Neural cell (in vitro differentiated cells): ENCODE measurements at regions not wholly inside any gene's neighbourhood (a gene's known extent, or its start where the extent isn't known, plus 50 kb on each side); places are given as distances from the start of the nearest gene placed in this dataset.

Source experiments
- H2AFZ ChIP-seq: fragments of 200-600, 300-800 bp; sonication (generic), shearing (Covaris generic); 2 replicates; pipeline ENCODE4 v1.6.0; 2014; ENCODE audit warnings: low read depth, mild to moderate bottlenecking, antibody characterized with exemption, low read length, moderate library complexity
- H3F3A ChIP-seq: fragments of 200-600 bp; shearing (Covaris generic); 2 replicates; pipeline ENCODE4 v1.6.1; 2016; ENCODE audit warnings: mild to moderate bottlenecking, moderate library complexity, mixed read lengths, antibody characterized with exemption, low read length; ENCODE audit not compliant: insufficient read depth, poor library complexity, severe bottlenecking
- H3K27ac ChIP-seq: fragments of 200-600, 300-800 bp; sonication (generic), shearing (Covaris generic); 2 replicates; pipeline ENCODE4 v1.5.1; 2014; ENCODE audit warnings: mild to moderate bottlenecking, low read length, moderate library complexity
- H3K27me3 ChIP-seq: fragments of 300-800, 200-600 bp; sonication (generic), shearing (Covaris generic); 2 replicates; pipeline ENCODE4 v1.6.0; 2014; ENCODE audit warnings: mild to moderate bottlenecking, low read depth, low read length, moderate library complexity; ENCODE audit not compliant: insufficient read depth
- H3K36me3 ChIP-seq: fragments of 300-800, 200-600 bp; sonication (generic), shearing (Covaris generic); 2 replicates; pipeline ENCODE4 v1.5.1; 2014; ENCODE audit warnings: mild to moderate bottlenecking, antibody characterized with exemption, low read length, moderate library complexity; ENCODE audit not compliant: insufficient read depth
- H3K4me2 ChIP-seq: fragments of 300-800, 200-600 bp; sonication (generic), shearing (Covaris generic); 2 replicates; pipeline ENCODE4 v1.6.0; 2014; ENCODE audit warnings: mild to moderate bottlenecking, low read length
- H3K4me3 ChIP-seq: fragments of 300-800, 200-600 bp; sonication (generic), shearing (Covaris generic); 2 replicates; pipeline ENCODE4 v1.5.1; 2014; ENCODE audit warnings: mild to moderate bottlenecking, low read length, moderate library complexity
- H3K79me2 ChIP-seq: fragments of 200-600 bp; shearing (Covaris generic); replicated peaks from 2 replicates; pipeline ENCODE4 v1.6.0; 2014; ENCODE audit warnings: mild to moderate bottlenecking, low read length, moderate library complexity; ENCODE audit not compliant: insufficient read depth
- H3K9ac ChIP-seq: fragments of 300-800, 200-600 bp; sonication (generic), shearing (Covaris generic); 2 replicates; pipeline ENCODE4 v1.6.1; 2016; ENCODE audit warnings: mild to moderate bottlenecking, low read length, mixed read lengths
- H3K9me2 ChIP-seq: fragments of 200-600 bp; shearing (Covaris generic); 2 replicates; pipeline ENCODE4 v1.6.1; 2016; ENCODE audit warnings: mild to moderate bottlenecking, low read length, mixed read lengths; ENCODE audit not compliant: insufficient read depth
- H3K9me3 ChIP-seq: fragments of 200-600, 300-800 bp; sonication (generic), shearing (Covaris generic); 2 replicates; pipeline ENCODE4 v1.6.1; 2016; ENCODE audit warnings: mild to moderate bottlenecking, mixed run types, low read length, moderate library complexity, mixed read lengths
- H4K20me1 ChIP-seq: fragments of 200-600 bp; shearing (Covaris generic); 2 replicates; pipeline ENCODE4 v1.6.1; 2016; ENCODE audit warnings: mild to moderate bottlenecking, mixed run types; ENCODE audit not compliant: insufficient read depth
- CTCF ChIP-seq: fragments of 450-650 bp; IDR thresholded peaks from 2 replicates; pipeline ENCODE4 v1.5.1; 2014; ENCODE audit warnings: antibody characterized with exemption, mild to moderate bottlenecking, moderate library complexity; ENCODE audit not compliant: poor library complexity, severe bottlenecking
- EP300 ChIP-seq: fragments of 450-650 bp; conservative IDR thresholded peaks from 2 replicates; pipeline ENCODE4 v1.6.1; 2014; ENCODE audit warnings: antibody characterized with exemption, mild to moderate bottlenecking, moderate library complexity; ENCODE audit not compliant: poor library complexity, severe bottlenecking
- EZH2 ChIP-seq: fragments of 200-600, 300-800 bp; shearing (Covaris generic), sonication (generic); IDR thresholded peaks from 2 replicates; pipeline ENCODE4 v1.6.1; 2014; ENCODE audit warnings: antibody characterized with exemption, low read length, borderline replicate concordance, mild to moderate bottlenecking; ENCODE audit not compliant: insufficient read depth, poor library complexity, severe bottlenecking
- MXI1 ChIP-seq: fragments of 450-650 bp; conservative IDR thresholded peaks from 2 replicates; pipeline ENCODE4 v1.6.1; 2014; ENCODE audit warnings: antibody characterized with exemption, mild to moderate bottlenecking; ENCODE audit not compliant: poor library complexity, severe bottlenecking
- POLR2AphosphoS5 ChIP-seq: IDR thresholded peaks from 2 replicates; pipeline ENCODE4 v1.6.1; 2012
- RAD21 ChIP-seq: fragments of 450-650 bp; conservative IDR thresholded peaks from 2 replicates; pipeline ENCODE4 v1.6.1; 2014; ENCODE audit warnings: antibody characterized with exemption, mild to moderate bottlenecking, moderate library complexity
- REST ChIP-seq: IDR thresholded peaks from 2 replicates; pipeline ENCODE4 v1.6.1; 2012; ENCODE audit warnings: borderline replicate concordance
- SMC3 ChIP-seq: fragments of 450-650 bp; conservative IDR thresholded peaks from 2 replicates; pipeline ENCODE4 v1.6.1; 2014; ENCODE audit warnings: antibody characterized with exemption, mild to moderate bottlenecking, moderate library complexity; ENCODE audit not compliant: poor library complexity
- TAF1 ChIP-seq: IDR thresholded peaks from 2 replicates; pipeline ENCODE4 v1.6.1; 2012; ENCODE audit warnings: low read depth

- H3K27me3 ChIP-seq, result no peaks in the 10 kb centered on the region
- no peak overlapping the region for H2AFZ ChIP-seq
- H4K20me1 ChIP-seq, result no peaks in the 10 kb centered on the region
- no peak overlapping the region for H3K4me3 ChIP-seq
- no peaks in the 10 kb centered on the region for H3K9me2 ChIP-seq
- H3K4me2 ChIP-seq, result no peak overlapping the region
- H3F3A ChIP-seq, result no peaks in the 10 kb centered on the region
- no peak overlapping the region for H3K27ac ChIP-seq
- no peaks in the 10 kb centered on the region for H3K36me3 ChIP-seq
- H3K9ac ChIP-seq, result no peak overlapping the region
- H3K79me2 ChIP-seq, result no peaks in the 10 kb centered on the region
- no peaks in the 10 kb centered on the region for H3K9me3 ChIP-seq
- TF ChIP-seq CTCF (no peak), MXI1 (no peak), POLR2AphosphoS5 (no peak), RAD21 (no peak), TAF1 (no peak), SMC3 (no peak)
These were observed 222.9 kb downstream of the KIF20B start for GRCh38 chr10:89924261-89924660.

GRCh38 chr10:89926736-89927135, 225.3 kb downstream of the KIF20B start:
- H3K9me2 ChIP-seq, result no peaks in the 10 kb centered on the region
- H2AFZ ChIP-seq, result no peak overlapping the region
- H3K9me3 ChIP-seq, result no peaks in the 10 kb centered on the region
- no peak overlapping the region for H3K9ac ChIP-seq
- no peaks in the 10 kb centered on the region for H3F3A ChIP-seq
- H4K20me1 ChIP-seq, result no peaks in the 10 kb centered on the region
- H3K4me3 ChIP-seq, result no peak overlapping the region
- no peaks in the 10 kb centered on the region for H3K79me2 ChIP-seq
- no peaks in the 10 kb centered on the region for H3K27me3 ChIP-seq
- H3K27ac ChIP-seq, result no peak overlapping the region
- no peak overlapping the region for H3K4me2 ChIP-seq
- H3K36me3 ChIP-seq, result no peaks in the 10 kb centered on the region
- no peak for TF ChIP-seq EP300
- TF ChIP-seq REST, result no peak
- no peak for TF ChIP-seq TAF1
- no peak for TF ChIP-seq RAD21
- TF ChIP-seq SMC3, result no peak
- TF ChIP-seq POLR2AphosphoS5, result no peak
- TF ChIP-seq MXI1, result no peak
- no peak for TF ChIP-seq EZH2
- TF ChIP-seq CTCF, result no peak
